HG03342 (cell line): ENCODE measurements at regions not wholly inside any gene's neighbourhood (a gene's known extent, or its start where the extent isn't known, plus 50 kb on each side); places are given as distances from the start of the nearest gene placed in this dataset.
A peak's percentile ranks its signal among the peaks of the same experiment; 100 is the strongest.

Experiments used
- ATAC-seq: cut with Tn5 transposase; IDR thresholded peaks from one replicate; pipeline ENCODE4 v1.9.1; 2021; ENCODE audit warnings: mild to moderate bottlenecking, moderate library complexity; ENCODE audit not compliant: unreplicated experiment

DNA sequence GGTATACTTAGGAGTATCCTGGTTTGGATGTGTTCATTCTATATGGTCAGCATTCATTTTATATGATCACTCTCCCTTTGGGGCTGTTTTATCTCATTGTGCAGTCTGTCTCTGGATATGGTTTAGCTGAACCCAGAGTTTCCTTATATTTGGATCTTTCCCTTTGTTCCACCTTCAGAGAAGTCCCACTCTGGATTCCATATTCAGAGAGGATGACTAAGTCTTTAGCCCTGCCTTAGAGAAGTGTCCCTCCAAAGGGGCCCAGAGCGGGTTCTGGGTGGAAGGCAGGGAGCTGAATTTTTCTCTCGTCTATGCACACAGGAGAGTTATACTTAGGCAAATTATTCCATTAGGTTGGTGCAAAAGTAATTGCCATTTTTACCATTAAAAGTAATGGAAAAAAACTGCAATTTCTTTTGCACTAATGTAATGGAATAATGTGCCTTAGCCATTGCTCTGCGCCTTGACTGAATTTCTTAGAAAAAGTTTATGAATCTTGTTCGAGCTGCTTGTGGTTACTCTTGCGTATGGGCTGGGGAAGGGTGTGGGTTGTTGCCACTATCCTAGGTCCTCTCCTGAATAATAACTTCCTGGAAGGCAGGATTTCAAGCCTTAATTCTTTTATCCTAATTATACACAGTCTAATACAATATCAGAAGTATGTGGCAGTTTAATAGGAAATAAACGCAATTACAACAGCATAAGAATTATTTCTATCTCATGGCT lies 74.2 kb upstream of the MTPN start:
- no peak for ATAC-seq

DNA sequence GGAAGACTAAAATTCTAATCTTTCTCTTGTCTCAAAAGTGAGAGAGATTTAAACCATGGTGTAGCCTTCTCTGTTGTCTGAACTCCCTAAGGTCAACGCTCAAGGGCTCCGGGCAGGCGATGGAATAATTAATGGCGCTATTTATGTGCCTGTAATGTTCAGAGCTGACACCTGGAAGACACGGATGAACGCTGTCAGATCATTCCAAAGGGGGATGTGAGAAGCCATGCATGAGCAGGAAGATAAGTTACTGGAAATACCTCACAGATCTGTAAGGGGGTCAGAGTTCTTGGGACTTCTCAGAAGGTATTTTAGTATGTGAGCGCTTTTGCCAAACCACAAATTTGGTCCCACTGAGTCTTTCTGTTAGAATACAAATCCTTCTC lies 73.3 kb upstream of the MTPN start:
- no peak for ATAC-seq

DNA sequence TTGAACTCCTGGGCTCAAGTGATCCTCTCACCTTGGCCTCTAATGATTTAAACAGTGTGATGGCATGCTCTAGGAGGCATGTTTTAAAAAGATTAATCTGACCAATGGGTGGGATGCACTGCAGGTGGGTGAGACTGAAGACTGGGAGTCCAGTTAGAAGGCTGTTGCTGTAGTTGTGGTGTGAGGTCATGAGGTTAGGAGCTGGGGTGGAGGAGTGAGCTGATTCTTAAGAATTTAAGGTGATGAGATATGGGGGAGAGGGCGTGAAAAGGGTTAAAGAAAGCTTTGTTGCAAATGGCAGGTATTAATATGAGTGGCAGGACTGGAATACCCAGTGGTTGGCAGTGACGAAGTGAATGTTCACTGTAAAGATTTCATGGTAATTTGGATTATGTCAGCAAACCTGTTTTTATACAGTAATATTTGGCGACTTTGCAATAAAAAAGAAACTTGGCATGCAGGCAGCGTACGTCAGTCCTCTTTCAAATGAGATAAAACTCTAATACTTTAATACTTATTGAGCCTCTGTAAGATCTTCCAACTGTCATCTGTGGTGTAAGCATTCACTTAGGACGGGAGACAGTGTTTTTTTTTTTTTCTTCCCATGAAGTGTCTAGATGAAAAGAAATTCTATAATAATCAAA lies 72.8 kb upstream of the MTPN start:
- no peak for ATAC-seq

DNA sequence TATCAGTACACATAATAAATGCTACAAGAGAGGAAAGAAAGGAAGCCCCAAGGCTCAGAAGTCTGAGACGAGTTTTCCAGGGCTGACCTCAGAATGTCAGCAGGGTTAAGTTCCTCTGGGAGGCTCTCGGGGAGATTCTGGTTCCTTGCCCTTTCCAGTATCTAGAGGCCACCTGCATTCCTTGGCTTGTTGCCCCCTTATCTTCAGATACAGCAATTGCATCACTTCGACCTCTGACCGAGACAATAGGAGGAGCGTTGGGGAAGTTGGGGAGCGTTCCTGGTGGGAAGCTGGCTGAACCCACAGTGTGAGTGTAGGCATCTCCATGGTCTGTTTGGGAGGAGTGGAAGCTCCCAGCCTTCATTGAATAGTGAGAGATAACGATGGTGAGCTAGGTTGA lies 72.0 kb upstream of the MTPN start:
- no peak for ATAC-seq

DNA sequence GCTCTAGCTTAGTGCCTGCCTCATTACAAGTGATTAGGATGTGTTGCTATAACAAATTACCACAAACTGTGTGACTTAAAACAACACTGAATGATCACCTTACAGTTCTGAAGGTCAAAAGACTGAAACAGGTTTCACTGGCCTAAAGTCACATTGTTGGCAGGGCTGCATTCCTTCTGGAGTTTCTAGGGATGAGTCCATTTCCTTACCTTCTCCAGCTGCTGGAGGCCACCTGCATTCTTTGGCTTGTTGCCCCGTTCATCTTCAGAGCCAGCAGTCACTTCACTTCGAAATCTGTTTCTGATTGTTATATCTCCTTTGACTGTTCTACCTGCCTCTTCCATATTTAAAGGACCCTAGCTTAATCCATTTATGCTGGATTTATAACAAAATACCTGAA lies 69.4 kb upstream of the MTPN start:
- ATAC-seq = no peak

DNA sequence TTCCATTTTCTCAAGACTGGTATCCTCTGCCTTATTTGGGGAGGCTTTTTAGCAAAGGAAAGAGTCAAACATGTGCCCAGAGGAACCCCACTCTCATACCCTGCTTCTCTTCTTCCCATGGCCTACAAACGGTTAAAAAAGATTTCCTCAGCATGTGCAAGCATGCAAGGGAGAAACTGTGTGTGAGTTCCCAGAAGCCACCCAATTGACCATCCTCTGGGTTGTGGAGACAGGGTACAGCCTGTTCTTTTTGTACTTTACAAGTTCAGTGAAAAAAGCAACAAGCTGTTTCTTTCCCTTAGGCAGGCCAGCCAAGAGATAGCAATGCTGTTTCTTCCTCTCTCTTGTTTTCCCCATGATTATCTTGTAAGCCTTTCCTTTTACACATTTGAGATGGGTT lies 68.8 kb upstream of the MTPN start:
- no peak for ATAC-seq

DNA sequence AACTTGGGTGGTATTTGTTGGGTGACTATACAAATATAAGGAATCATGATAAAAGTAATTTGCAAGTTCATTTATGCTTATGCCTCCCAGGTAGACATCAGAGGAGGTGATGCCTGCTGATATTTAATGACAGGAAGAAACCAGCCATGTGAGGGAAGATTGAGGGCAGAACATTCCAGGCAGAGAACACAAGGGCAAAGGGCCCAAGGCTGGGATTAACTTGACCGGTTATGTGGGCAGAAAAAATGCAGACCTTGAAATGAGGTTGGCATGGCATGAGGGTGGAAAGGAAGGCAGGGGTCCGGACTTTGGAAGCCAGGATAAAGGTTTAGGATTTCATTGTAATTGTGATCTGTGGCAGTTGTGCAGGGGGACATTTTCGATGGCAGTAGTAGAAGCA lies 68.0 kb upstream of the MTPN start:
- ATAC-seq = no peak

DNA sequence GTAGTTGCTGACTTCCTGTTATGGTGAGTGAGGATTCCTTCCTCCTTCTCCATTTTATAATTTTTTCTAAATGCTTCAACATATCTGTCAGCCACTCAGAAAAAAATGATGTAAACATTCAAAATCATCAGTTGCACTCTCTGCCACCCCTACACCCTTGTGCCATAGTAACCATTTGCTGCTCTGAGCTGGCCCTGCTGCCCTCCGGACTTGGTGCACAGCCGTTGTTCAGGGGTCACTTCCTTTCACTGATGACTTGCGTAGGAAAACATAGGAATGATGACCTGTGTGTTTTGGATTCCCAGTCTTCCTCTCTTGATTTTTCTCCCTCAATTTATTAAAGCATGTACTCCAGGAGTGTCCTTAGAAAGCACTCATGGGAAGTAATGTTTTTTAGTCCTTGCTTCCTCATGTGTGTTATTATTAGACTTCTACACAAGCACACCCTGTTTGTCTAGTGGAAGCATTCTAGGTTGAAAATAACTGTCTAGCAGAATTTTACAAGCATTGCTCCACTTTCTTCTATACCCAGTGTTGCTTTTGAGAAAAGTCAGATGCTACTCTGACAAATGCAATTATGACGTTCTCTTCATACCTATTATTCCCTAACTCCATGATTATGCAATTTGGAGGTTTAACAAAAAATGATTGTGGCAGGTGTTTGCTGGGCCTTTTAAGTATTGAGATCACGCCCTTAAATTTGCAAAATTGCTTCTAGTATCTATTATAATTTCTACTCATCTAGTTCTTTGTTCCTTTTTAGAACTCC lies 62.6 kb upstream of the MTPN start:
- no peak for ATAC-seq

DNA sequence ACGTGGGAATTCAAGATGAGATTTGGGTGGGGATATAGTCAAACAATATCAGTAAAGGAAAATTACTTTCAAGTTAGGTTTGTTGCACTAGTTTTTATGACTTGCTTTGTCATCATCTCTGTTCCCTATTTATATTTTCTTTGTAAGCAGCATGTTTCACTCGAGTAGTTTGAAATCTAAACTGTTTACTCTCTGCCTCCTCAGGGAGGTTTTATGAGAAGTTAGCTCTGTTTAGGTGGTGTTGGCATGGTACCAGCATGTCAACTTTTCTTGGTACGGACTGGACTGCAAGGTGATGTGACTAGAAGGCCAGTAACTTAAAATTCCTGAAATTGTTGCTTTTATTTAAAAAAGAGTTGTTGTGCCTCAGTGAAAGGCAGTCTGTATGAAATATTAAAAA lies 59.2 kb upstream of the MTPN start:
- no peak for ATAC-seq

DNA sequence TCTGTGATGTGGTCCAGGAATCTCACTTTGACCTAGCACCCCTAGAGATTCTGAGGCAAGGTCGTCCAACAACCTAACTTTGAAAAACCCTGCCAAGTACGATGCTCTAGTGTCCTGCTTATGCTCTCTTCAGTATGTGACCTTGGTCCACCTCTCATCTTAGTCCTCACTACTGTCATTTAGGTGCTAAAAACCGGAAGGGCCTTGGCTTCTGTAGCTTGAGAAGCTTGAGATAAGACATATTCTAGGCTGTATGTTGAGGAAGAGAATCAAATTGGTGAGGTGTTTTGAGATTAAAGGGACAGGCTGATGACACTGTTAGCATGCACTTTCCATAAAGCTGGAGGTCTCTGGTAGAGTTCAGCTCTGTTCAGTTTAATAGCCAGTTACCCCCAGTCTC lies 57.0 kb upstream of the MTPN start:
- no peak for ATAC-seq

DNA sequence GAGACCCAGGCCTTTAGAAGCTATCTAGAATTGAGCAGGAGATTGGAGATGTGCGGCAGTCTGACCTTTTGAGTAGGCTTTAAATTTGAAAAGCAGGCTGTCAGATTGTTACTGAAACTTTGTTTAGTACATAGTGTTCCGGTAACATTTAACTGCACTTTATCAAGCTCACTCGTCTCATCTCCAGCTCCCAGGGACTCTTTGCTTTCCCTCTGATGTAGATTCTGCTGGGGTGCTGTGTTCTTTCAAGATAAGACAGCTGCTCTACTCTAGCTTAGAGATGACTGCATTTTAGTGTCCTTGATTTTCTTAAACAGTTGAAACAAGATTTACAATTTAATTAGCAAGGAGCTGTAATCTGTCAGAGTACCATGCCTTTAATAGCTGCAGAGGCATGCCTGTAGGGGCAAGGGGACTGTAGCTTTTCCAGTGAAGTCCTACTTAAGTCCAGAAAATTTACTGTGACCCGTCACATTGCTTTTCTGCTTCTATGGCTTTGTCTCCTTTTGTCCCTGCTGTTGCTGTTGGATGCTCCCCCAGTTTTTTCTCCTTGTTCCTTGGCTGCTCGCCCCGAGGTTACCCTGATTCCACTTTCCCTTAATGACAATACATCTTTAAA lies 56.4 kb upstream of the MTPN start:
- ATAC-seq = no peak

DNA sequence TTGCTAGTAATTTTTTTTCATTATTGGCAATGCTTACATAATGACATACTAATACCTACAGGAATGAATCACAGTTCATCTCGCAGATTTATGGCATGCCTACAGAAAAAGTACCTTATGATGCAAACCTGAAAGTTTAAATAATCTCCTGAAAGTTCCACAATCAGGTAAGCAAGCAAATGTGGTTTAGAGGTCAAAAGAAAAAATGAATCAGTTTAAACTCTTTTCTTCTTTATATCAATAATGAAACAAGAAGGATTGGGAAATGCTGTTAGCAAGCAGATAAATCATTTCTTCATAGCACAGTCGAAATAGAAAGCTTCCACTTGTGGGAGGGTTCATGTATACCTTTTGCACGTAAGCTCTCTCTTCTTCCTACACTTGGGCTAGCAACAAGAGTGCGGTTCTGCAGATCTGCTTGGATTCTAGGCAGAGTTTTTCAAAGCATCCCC lies 53.7 kb upstream of the MTPN start:
- peak; percentile 78 for ATAC-seq

DNA sequence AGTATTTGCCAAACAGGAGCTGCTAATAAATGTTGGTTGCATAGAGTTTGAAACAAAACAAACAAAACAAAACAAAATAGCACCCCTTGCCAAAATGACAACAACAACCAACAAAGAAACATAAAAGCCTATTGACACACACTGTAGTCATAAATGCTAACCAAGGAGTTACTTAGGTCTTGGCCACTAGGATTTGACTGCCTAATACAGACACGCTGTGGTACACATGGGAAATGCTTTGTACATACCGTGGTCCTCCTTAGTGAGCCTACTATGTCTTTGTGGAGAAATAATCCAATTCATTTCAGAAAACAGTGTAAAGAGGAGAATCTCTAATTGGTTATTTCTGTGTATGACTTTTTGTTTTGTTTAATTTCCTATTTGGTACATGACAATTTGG lies 53.2 kb upstream of the MTPN start:
- no peak for ATAC-seq

DNA sequence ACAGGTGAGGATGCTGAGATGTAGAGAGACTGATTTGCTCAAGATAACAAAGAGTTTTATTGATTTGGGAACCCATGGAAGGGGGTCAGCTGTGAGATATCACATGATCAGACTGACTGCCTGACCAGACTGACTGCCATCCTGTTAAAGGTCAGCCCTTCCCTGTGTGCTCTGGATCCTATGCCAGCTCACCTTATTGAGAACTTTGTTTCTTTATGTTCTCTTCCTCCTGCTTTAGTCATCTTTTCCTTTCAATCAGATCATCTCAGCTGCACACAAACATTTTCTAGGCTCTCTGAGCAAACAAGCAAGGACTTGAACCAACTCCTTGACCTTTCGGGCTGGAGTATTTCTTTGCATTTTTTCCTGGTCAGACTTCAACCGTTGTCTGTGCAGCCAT lies 50.0 kb upstream of the MTPN start:
- ATAC-seq = no peak
